NCI-H146 treated with DMSO at 0.1 percent for 48 hours (cell line): ENCODE measurements at regions not wholly inside any gene's neighbourhood (a gene's known extent, or its start where the extent isn't known, plus 50 kb on each side); places are given as distances from the start of the nearest gene placed in this dataset.

Experiments used
- DNase-seq: peaks from one replicate; lab custom pipeline; 2025; ENCODE audit not compliant: unreplicated experiment; lab: John Stamatoyannopoulos, UW

DNA sequence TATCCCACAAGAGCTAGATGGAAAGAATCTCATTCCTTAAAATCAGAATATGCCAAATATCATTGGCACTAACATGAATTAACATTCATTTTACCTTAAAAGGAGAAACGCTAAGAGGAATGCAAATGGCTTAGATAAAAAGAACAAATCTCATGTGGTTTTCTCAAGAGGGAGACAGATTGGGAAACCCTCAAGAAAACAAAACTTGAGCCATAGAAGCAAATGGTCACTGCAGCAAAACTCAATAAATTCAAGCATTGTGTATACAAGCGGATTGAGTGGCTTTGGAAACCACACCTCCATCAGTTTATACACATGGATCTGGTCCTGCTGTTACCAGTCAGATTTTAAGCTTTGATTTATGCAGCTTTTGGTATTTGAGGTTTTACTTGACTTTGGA lies 1331.8 kb upstream of the ZEB2 start:
- DNase-seq, result peak; percentile 35

GRCh38 chr2:145849466-145849865 lies 1329.5 kb upstream of the ZEB2 start:
- DNase-seq, result peak; percentile 26

DNA sequence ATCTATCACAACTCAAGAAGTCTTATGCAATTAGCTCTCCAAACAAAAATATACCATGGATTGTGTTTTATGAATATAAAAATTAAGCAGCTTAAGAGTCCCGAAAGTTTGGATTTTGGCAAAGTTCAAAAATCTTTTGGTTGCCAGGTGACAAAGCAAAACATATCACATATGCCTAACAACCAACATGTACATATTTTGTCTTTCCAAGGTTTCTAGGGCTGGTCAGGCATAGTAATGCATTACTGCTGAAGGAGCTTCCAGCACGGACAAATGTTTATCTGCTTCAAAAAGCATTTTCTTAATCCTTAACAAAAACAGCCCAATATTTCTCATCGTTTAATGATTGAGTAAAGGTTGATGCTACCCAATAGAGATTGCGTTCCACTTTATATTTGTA lies 1327.1 kb upstream of the ZEB2 start:
- DNase-seq, result no peak

GRCh38 chr2:145845923-145846322 lies 1326.0 kb upstream of the ZEB2 start:
- DNase-seq, result no peak

DNA sequence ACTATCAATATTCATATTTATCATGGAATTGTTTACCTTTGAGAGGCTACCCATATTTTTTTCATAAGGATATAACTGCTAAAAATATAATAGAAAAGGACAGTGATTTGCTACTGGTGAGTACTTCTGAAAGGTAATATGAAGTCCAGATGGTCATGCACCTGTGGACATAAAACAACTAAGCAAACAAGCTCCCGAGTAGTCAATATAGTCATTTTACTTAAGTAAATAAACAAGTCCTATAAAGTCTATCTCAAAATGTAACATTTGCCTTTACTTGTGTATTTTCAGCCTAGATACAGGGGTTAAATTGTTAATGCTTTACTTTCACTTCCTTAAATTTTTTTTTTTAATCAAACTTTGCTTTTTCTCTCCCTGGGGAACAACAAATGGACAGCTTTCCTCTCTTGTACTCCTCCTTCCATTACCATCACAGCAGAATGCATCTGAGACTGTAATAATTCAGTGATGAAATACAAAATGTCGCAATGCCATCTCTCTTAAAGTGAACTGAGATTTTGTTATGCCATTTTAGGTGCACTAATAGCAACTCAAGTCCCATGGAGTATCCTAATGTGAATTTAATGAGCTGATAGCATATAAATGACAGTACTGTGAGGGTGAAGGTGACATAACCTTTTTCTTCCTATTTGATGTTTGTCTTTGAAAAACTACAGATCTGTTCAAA lies 1325.4 kb upstream of the ZEB2 start:
- DNase-seq, result peak; percentile 55

DNA sequence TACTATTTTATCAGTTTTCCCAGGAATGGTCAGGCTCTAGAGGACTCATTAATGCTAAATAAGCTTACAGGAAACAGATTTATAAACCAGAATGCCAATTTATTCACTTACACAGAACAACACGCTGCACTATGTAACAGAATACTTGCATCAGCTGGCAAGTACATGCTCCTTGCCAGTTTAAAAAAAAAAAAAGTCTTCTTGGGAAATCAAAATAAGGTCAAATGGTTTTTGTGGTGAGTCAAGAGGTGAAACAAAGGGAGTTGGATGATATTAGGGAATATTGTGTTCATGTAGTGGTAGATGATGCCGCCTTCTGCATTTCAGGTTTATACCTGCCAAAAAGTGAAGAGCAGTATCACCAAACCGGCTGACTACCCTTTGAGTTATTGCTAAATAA lies 1322.1 kb upstream of the ZEB2 start:
- DNase-seq, result no peak

- no peak for DNase-seq
These were observed 1317.1 kb upstream of the ZEB2 start for GRCh38 chr2:145836986-145837385.

GRCh38 chr2:145835665-145836064 lies 1315.7 kb upstream of the ZEB2 start:
- no peak for DNase-seq

- no peak for DNase-seq
These were observed 1312.8 kb upstream of the ZEB2 start for GRCh38 chr2:145832681-145833080.

DNA sequence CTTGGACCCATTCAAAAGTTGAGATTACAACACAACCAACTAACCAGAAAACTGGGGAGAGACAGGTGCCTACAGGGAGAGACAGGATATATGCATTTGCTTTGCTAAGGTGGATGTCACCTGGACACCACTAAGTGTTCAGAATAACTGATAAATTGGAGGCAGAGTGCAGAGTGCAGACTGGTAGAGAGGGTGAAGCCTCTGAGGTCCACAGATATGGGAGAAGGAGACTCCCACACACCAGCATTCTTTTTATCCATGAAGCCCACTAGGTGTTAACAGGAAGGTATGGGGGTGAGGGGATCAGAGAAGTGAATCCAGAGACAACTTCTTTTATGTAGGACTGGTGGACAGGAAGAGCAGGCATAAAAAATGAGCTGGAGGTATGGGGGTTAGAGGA lies 1310.0 kb upstream of the ZEB2 start:
- no peak for DNase-seq

GRCh38 chr2:145827235-145827634 lies 1307.3 kb upstream of the ZEB2 start:
- DNase-seq, result no peak

DNA sequence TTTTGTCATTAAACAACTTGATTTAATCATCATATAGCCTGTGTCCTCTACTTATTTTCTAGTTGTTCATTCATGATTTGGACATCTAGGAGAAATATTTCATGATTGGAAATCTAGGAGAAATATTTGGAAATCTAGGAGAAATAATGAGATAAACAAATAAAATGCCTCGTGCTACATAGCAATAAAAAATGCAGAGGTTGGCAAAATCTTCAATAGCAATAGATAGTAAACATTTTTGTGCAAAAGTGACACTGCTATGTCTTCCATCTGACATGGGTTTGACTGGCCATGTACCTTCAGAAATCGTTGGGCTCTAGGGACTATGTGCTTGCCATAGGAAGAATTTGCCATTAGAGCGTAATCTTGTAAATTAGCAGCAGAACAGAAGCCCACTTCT lies 1304.5 kb upstream of the ZEB2 start:
- no peak for DNase-seq

- DNase-seq, result no peak
These were observed 1303.1 kb upstream of the ZEB2 start for GRCh38 chr2:145822892-145823534.

DNA sequence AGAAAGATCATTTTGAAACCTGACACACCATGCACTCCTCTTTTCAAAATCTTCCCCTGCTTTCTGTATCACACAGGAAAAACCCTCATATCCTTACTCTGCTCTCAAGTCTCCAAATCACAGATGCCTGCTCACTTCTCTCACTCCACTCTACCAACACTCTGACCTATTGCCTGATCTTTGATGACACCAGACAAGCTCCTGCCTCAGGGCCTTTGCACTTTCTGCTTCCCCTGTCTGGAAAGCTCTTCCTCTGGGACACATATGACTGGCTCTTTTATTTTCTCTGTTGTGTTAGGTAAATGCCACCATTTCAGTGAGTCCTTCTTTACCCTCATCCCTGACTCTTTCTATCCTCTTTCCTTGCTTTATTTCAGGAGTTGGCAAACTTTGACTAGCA lies 1300.7 kb upstream of the ZEB2 start:
- DNase-seq, result no peak

GRCh38 chr2:145818890-145819504 lies 1299.1 kb upstream of the ZEB2 start:
- no peak for DNase-seq

- no peak for DNase-seq
These were observed 1296.0 kb upstream of the ZEB2 start for GRCh38 chr2:145815933-145816332.

DNA sequence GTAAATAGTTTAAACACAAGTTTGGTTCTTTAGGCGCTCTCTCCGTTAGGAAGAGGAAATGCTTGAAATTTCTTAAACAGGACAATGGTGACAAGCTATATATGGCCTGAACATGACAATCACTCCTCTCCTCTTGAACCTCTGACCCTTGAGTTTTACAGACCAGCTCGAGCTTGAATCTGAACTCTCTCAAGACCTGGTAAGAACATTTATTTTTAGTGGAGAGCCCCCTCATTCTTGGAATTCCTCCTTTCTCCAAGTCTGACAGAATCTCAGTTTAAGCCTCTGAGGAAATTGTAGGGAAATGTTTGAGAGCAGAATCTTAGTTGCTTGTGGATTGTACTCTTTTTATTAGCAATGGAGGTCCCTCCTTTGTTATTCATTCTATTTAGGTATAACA lies 1293.6 kb upstream of the ZEB2 start:
- no peak for DNase-seq

DNA sequence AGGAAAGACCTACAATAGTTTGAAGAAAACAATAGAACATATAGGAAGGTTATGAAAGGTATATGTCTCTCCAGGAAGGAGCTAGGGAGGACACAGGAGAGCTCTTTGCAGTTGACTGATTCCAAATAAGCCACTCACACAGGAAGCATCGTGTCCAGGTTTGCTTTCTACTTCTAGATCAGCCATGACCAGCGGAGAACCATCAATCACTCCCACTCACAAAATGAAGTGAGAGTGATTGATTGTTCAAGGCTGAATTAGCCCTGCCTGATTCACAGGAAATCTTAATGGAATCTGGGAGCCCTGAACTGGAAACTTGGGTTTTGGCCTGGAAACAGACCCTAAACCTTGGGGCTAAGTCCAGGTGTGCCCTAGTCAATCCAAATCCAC lies 1292.2 kb upstream of the ZEB2 start:
- DNase-seq, result no peak

- no peak for DNase-seq
These were observed 1291.6 kb upstream of the ZEB2 start for GRCh38 chr2:145811276-145812164.

DNA sequence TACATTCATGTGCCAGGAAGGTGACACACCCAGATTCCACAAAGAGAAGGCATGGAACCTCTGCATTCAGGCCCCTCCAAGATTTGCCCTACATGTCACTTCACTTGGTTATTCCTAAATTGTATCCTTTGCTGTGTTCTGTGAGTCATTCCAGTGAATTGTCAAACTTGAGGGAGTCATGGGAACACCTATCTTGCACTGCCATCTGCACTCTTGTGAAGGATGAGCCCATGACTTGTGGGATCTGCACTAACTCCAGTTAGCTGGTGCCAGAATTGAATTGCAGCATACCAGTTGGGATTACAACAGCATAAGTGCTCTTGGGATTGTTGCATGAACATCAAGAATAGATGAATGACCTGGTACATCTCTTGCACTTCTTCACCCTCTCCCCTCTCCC lies 1288.0 kb upstream of the ZEB2 start:
- DNase-seq, result no peak

DNA sequence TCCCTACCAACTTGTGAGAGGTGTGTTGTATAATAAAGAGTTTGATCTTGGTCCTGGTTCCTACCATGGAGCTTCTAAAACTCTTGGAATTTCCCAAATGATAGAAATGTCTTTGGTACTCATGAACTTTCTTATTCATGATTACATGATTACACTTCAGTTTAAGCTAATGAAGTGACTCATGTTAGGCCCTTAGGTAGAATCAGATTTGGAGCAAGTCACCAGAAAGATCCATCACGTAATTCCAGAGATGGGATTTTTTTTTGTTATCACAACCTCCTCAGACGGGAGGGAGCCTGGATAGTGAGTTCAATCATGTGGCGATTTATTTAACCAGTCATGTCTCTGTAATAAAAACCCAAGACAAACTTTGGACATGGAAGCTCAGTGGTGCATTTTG lies 1287.6 kb upstream of the ZEB2 start:
- DNase-seq, result no peak

DNA sequence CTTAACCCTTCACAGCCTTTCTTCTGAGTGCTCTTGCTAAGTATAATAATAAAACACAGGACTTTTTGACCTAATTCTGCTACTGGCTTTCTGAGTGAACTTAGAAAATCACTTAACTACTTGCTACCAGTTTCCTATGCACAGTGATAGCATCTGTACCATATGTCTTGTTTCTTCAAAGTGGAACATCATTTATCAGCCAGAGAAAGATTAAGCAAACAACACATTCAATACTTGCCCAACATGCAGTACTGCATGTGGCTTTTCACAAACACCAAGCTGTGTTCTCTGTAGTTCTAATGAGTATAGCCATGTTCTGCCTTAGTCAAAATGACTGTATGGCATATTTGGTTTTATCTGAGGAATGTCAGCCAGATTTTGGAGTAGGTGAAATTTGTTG lies 1286.6 kb upstream of the ZEB2 start:
- DNase-seq, result no peak
